DOHH2 (cell line): ENCODE measurements at regions not wholly inside any gene's neighbourhood (a gene's known extent, or its start where the extent isn't known, plus 50 kb on each side); places are given as distances from the start of the nearest gene placed in this dataset.

Source experiments
- H3F3A ChIP-seq: fragments of 200-600 bp; sonication (generic), shearing (Covaris generic); 2 replicates; pipeline ENCODE4 v1.6.0; 2016; ENCODE audit warnings: antibody characterized with exemption, mild to moderate bottlenecking; ENCODE audit not compliant: control insufficient read depth, insufficient read depth
- H3K27ac ChIP-seq: fragments of 200-600 bp; sonication (generic); 2 replicates; pipeline ENCODE4 v1.5.1; 2014; ENCODE audit warnings: low read depth, mild to moderate bottlenecking, low read length, moderate library complexity
- H3K27me3 ChIP-seq: fragments of 200-600 bp; sonication (generic); 2 replicates; pipeline ENCODE4 v1.6.1; 2014; ENCODE audit warnings: mild to moderate bottlenecking, low read length, mixed read lengths; ENCODE audit not compliant: control insufficient read depth
- H3K36me3 ChIP-seq: fragments of 200-600 bp; sonication (generic); 2 replicates; pipeline ENCODE4 v1.6.1; 2014; ENCODE audit warnings: mild to moderate bottlenecking, low read length, moderate library complexity, mixed read lengths; ENCODE audit not compliant: control insufficient read depth
- H3K4me1 ChIP-seq: fragments of 200-600 bp; sonication (generic); 2 replicates; pipeline ENCODE4 v1.6.1; 2014; ENCODE audit warnings: mild to moderate bottlenecking, low read length, mixed read lengths; ENCODE audit not compliant: control insufficient read depth
- H3K4me2 ChIP-seq: fragments of 200-600 bp; sonication (generic); 2 replicates; pipeline ENCODE4 v1.6.0; 2014; ENCODE audit warnings: mild to moderate bottlenecking, low read length, moderate library complexity
- H3K4me3 ChIP-seq: fragments of 200-600 bp; sonication (generic); 2 replicates; pipeline ENCODE4 v1.5.1; 2014; ENCODE audit warnings: mild to moderate bottlenecking, low read length, mixed read lengths
- H3K79me2 ChIP-seq: fragments of 200-600 bp; sonication (generic); 2 replicates; pipeline ENCODE4 v1.6.1; 2014; ENCODE audit warnings: mild to moderate bottlenecking, low read length, mixed read lengths; ENCODE audit not compliant: control insufficient read depth
- H3K9me2 ChIP-seq: fragments of 200-600 bp; sonication (generic); replicated peaks from 2 replicates; pipeline ENCODE4 v1.6.1; 2014; ENCODE audit warnings: mild to moderate bottlenecking, low read length, mixed read lengths; ENCODE audit not compliant: control insufficient read depth
- H3K9me3 ChIP-seq: fragments of 200-600 bp; sonication (generic); 2 replicates; pipeline ENCODE4 v1.6.1; 2014; ENCODE audit warnings: antibody characterized with exemption, low read length, mixed read lengths; ENCODE audit not compliant: control insufficient read depth, insufficient read depth
- H4K20me1 ChIP-seq: fragments of 200-600 bp; sonication (generic); 2 replicates; pipeline ENCODE4 v1.6.0; 2014; ENCODE audit warnings: low read depth, mild to moderate bottlenecking, antibody characterized with exemption, low read length, moderate library complexity; ENCODE audit not compliant: control insufficient read depth, insufficient read depth
- EZH2phosphoT487 ChIP-seq: fragments of 200-600 bp; sonication (generic); IDR thresholded peaks from 2 replicates; pipeline ENCODE4 v1.6.1; 2017; ENCODE audit warnings: borderline replicate concordance, mild to moderate bottlenecking, antibody characterized with exemption, low read length, moderate library complexity, mixed read lengths
- TF ChIP-seq, protein P1 (sequence below): fragments of 200-600 bp; sonication (generic); IDR thresholded peaks from one replicate; pipeline ENCODE4 v1.5.1; 2014; ENCODE audit warnings: antibody characterized with exemption, mild to moderate bottlenecking, low read depth, low read length; ENCODE audit not compliant: poor library complexity, severe bottlenecking

DNA sequence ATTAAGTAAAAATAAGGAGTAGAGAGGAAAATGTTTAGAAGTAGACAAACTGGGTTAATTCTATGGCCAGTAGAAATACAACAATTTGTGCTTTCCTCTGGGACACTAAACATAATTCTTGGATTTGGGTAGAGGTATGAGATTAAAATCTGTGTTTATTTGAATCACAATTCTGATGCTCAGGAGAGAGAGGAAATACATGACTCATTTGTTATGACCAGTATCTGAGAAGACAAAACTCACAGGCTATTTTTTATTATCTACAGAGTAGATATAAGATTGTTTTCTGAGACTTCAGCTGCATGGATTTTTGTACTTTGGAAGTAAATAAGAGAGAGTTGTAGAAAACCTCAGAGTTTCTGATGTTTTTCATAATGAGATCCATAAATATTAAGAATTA is 315.7 kb upstream of the CWC22 start:
- H3K79me2 ChIP-seq, result no peaks in the 10 kb centered on the region
- H4K20me1 ChIP-seq, result no peaks in the 10 kb centered on the region
- TF ChIP-seq, protein P1, sequence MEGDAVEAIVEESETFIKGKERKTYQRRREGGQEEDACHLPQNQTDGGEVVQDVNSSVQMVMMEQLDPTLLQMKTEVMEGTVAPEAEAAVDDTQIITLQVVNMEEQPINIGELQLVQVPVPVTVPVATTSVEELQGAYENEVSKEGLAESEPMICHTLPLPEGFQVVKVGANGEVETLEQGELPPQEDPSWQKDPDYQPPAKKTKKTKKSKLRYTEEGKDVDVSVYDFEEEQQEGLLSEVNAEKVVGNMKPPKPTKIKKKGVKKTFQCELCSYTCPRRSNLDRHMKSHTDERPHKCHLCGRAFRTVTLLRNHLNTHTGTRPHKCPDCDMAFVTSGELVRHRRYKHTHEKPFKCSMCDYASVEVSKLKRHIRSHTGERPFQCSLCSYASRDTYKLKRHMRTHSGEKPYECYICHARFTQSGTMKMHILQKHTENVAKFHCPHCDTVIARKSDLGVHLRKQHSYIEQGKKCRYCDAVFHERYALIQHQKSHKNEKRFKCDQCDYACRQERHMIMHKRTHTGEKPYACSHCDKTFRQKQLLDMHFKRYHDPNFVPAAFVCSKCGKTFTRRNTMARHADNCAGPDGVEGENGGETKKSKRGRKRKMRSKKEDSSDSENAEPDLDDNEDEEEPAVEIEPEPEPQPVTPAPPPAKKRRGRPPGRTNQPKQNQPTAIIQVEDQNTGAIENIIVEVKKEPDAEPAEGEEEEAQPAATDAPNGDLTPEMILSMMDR, result no peak
- TF ChIP-seq EZH2phosphoT487, result no peak
- H3K9me2 ChIP-seq, result no peaks in the 10 kb centered on the region
- H3K4me1 ChIP-seq, result no peaks in the 10 kb centered on the region
- H3K4me2 ChIP-seq, result no peak overlapping the region
- H3K36me3 ChIP-seq, result no peaks in the 10 kb centered on the region
- H3K9me3 ChIP-seq, result no peaks in the 10 kb centered on the region
- H3K4me3 ChIP-seq, result no peak overlapping the region
- no peak overlapping the region for H3K27ac ChIP-seq
- H3K27me3 ChIP-seq, result no peaks in the 10 kb centered on the region
- H3F3A ChIP-seq, result no peaks in the 10 kb centered on the region

DNA sequence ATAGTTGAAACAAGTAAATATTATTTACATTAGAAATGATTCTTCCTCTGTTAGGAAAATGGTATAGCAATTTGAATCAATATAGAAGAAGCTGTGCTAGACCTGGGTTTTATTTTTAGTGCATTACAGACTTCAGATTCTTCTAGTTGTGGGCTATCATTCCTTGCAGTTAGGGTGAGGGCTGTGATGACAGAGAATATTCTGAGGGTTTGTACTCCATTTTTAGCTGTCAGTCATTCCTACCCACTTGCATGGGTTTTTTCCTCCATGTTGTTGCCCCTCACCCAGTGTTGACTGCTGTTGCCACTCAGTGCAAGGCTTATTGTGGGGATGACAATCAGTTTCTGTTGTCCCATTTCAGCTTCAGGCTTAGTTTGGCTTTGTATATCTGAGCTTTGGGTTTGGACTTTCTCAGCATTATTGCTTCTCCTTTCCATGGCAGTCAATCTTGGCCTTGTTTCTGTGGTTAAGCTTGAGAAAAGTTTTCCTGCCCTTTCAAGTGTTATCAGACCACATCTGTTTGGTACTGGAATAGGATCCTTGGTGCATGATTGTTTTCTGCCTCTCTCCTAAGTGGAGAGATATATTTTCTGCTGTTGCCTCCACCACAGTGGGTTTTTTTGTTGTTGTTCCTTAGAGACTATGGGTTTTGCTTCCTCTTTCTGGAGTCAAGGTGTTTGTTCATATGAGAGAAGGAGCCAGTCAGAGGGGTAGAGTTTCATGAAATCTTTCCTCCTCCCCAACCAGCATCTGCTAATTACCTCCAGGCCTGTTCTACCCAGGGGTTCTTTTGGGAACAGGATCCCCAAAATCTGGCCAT is 312.7 kb upstream of the CWC22 start:
- no peaks in the 10 kb centered on the region for H3K27me3 ChIP-seq
- H3F3A ChIP-seq, result no peaks in the 10 kb centered on the region
- H3K9me3 ChIP-seq, result no peaks in the 10 kb centered on the region
- H3K4me1 ChIP-seq, result no peaks in the 10 kb centered on the region
- no peak overlapping the region for H3K27ac ChIP-seq
- no peak overlapping the region for H3K4me2 ChIP-seq
- no peaks in the 10 kb centered on the region for H3K79me2 ChIP-seq
- H4K20me1 ChIP-seq, result no peaks in the 10 kb centered on the region
- TF ChIP-seq EZH2phosphoT487, result no peak
- TF ChIP-seq, protein P1, result no peak
- no peaks in the 10 kb centered on the region for H3K9me2 ChIP-seq
- H3K4me3 ChIP-seq, result no peak overlapping the region
- H3K36me3 ChIP-seq, result no peaks in the 10 kb centered on the region

DNA sequence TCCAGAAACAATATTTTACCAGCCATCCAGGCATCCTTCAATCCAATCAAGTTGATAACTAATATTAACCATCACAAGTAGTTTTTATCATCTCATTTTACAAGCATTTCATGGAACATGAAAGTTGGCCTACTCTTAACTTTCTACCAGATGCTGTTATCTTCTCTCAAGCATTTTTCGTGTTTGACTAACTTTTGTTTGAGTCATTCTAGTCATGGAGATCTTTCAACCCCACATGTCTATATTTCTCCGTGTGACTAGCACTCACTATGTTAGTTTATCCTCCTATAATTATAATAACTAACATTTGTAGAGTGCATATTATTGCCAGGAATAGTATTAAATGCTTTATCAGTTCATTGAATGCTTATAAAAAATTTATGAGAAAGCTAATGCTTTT is 307.0 kb upstream of the CWC22 start:
- no peaks in the 10 kb centered on the region for H3K79me2 ChIP-seq
- H3K27me3 ChIP-seq, result no peaks in the 10 kb centered on the region
- no peaks in the 10 kb centered on the region for H3K9me3 ChIP-seq
- no peak overlapping the region for H3K4me2 ChIP-seq
- no peaks in the 10 kb centered on the region for H3F3A ChIP-seq
- no peaks in the 10 kb centered on the region for H3K36me3 ChIP-seq
- TF ChIP-seq, protein P1, result no peak
- no peak for TF ChIP-seq EZH2phosphoT487
- H4K20me1 ChIP-seq, result no peaks in the 10 kb centered on the region
- H3K27ac ChIP-seq, result no peak overlapping the region
- no peaks in the 10 kb centered on the region for H3K9me2 ChIP-seq
- H3K4me3 ChIP-seq, result no peak overlapping the region
- H3K4me1 ChIP-seq, result no peaks in the 10 kb centered on the region
